ENCODE measurements at regions not wholly inside any gene's neighbourhood (a gene's known extent, or its start where the extent isn't known, plus 50 kb on each side); places are given as distances from the start of the nearest gene placed in this dataset.

DNA sequence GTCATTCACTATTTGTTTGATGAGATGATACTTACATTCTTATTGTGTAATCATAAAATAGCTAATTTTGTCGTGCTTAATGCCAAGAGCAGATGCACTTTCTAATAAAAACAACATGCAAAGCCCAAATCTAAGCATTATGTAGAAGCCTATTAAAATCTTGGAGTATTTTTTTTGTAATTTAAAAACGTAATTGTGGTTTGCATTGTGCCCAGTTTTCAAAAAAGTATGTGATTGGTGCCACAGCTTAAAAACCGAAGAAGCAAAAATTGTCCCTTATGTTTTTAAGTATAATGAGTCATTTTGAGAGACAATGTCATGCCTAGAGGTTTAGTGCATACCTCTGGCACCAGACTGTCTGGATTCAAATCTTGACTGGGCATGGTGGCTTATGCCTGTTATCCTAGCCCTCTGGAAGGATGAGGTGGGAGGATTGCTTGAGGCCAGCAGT lies 464.8 kb upstream of the RGS6 start:
- Histone ChIP-seq H4K20me1 (ENCODE audit: insufficient read depth) (no peaks in the 10 kb centered on the region), H3K27ac (no peak overlapping the region)

GRCh38 chr14:71468701-71469100 lies 463.5 kb upstream of the RGS6 start:
- no peaks in the 10 kb centered on the region for H3K79me2 ChIP-seq (ENCODE audit: insufficient read depth, low read depth)
- no peaks in the 10 kb centered on the region for H3K36me3 ChIP-seq (ENCODE audit: insufficient read depth)
- TF ChIP-seq CTCF (conservative IDR thresholded peaks at IDR 0.05; ENCODE audit: low read depth, low read length), result no peak
- H3K27me3 ChIP-seq (ENCODE audit: insufficient read depth, low read depth), result no peaks in the 10 kb centered on the region
- no peaks in the 10 kb centered on the region for H3K4me1 ChIP-seq (ENCODE audit: low read depth, poor library complexity, severe bottlenecking)
- no peak overlapping the region for H3K27ac ChIP-seq
- no peaks in the 10 kb centered on the region for H4K20me1 ChIP-seq (ENCODE audit: insufficient read depth)
- no peak overlapping the region for H3K4me3 ChIP-seq (IDR thresholded peaks at IDR 0.05; ENCODE audit: insufficient read depth, low read depth, low read length)
- no peak overlapping the region for H3K4me2 ChIP-seq
- H2AFZ ChIP-seq (ENCODE audit: low read depth), result no peak overlapping the region
- no peak overlapping the region for H3K9ac ChIP-seq

More for the DNA sequence above, 464.8 kb upstream of the RGS6 start:
- TF ChIP-seq CTCF (conservative IDR thresholded peaks at IDR 0.05; ENCODE audit: low read depth, low read length), result no peak
- H3K9ac ChIP-seq, result no peak overlapping the region
- no peaks in the 10 kb centered on the region for H3K36me3 ChIP-seq (ENCODE audit: insufficient read depth)
- H3K27me3 ChIP-seq (ENCODE audit: insufficient read depth, low read depth), result no peaks in the 10 kb centered on the region
- H3K4me2 ChIP-seq, result no peak overlapping the region
- H3K4me1 ChIP-seq (ENCODE audit: low read depth, poor library complexity, severe bottlenecking), result no peaks in the 10 kb centered on the region
- no peaks in the 10 kb centered on the region for H3K79me2 ChIP-seq (ENCODE audit: insufficient read depth, low read depth)
- no peak overlapping the region for H2AFZ ChIP-seq (ENCODE audit: low read depth)
- no peak overlapping the region for H3K4me3 ChIP-seq (IDR thresholded peaks at IDR 0.05; ENCODE audit: insufficient read depth, low read depth, low read length)

DNA sequence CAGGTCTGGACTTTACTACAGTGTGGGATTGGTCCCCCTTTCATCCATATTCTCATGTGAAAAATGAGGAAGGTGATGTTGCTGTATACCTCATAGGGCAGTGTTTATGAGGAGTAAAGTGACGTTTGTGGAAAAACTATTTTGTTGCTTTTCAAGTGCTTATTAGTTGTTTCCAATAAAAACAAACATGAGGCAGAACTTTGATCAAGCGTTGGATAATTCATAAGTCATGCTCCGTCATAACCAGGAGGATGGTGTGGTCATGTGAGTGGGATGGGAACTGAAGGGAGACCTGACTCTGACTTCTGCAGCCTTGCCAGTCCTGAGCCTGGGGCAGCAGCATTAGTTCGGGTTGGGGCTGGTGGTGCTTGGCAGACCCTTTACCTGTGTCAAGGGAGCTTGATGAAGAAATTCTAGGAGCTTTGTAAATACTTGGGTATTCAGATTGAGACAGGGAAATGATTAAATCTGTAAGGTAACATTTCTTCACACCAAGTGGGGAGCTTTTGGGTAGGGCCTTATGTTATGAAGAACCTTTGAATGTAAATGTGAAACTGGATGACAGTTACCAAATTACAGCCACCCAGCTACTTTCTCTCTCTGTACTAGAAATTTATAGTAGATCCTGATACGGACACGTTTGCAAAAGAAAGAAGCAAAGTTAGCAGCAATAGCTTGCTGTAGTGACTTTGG lies 462.4 kb upstream of the RGS6 start:
- no peak overlapping the region for H3K4me2 ChIP-seq
- H3K79me2 ChIP-seq (ENCODE audit: insufficient read depth, low read depth), result no peaks in the 10 kb centered on the region
- H3K4me3 ChIP-seq (IDR thresholded peaks at IDR 0.05; ENCODE audit: insufficient read depth, low read depth, low read length), result no peak overlapping the region
- H2AFZ ChIP-seq (ENCODE audit: low read depth), result no peak overlapping the region
- no peak for TF ChIP-seq CTCF (conservative IDR thresholded peaks at IDR 0.05; ENCODE audit: low read depth, low read length)
- H3K9ac ChIP-seq, result no peak overlapping the region
- H3K27me3 ChIP-seq (ENCODE audit: insufficient read depth, low read depth), result no peaks in the 10 kb centered on the region
- no peaks in the 10 kb centered on the region for H3K4me1 ChIP-seq (ENCODE audit: low read depth, poor library complexity, severe bottlenecking)
- no peaks in the 10 kb centered on the region for H3K36me3 ChIP-seq (ENCODE audit: insufficient read depth)
- no peaks in the 10 kb centered on the region for H4K20me1 ChIP-seq (ENCODE audit: insufficient read depth)
- H3K27ac ChIP-seq, result no peak overlapping the region

DNA sequence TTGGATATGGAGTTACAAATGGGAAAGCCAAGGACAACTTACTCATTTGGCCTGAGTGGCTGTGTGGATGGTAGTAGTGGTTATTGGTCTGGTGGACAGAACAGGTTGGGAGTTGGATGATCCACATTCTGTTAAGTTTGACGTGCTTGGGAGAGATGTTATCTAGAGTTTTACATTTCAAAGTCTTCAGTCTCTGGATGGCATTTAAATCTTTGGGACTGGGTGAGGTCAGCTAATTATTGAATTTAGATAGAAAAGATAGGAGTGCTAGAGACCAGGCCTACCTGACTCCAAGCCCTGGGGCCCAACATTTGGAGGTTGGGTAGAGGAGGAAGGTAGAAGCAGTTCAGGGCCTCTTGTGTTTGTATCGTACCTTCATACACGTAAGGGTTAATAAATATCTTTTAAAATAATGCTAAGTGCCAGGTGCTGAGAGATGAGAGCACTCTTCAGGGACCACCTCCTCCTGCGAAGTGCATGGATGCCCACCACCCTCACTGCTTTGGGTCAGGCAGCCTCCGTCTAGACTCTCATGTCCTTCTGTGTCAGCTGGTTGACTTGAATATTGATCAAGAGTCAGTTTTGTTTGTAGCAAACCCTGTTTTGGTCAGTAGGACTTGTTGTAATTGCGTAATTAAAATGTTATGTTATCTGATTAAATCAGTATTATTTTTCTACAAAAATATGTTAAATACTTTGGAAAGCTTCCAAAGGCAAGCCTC lies 460.4 kb upstream of the RGS6 start:
- Histone ChIP-seq H3K9ac (no peak overlapping the region), H3K4me3 (IDR thresholded peaks at IDR 0.05; ENCODE audit: insufficient read depth, low read depth, low read length) (no peak overlapping the region), H2AFZ (ENCODE audit: low read depth) (no peak overlapping the region), H3K79me2 (ENCODE audit: insufficient read depth, low read depth) (no peaks in the 10 kb centered on the region), H4K20me1 (ENCODE audit: insufficient read depth) (no peaks in the 10 kb centered on the region), H3K36me3 (ENCODE audit: insufficient read depth) (no peaks in the 10 kb centered on the region), H3K4me1 (ENCODE audit: low read depth, poor library complexity, severe bottlenecking) (no peaks in the 10 kb centered on the region), H3K27ac (no peak overlapping the region), H3K4me2 (no peak overlapping the region), H3K27me3 (ENCODE audit: insufficient read depth, low read depth) (no peaks in the 10 kb centered on the region)
- no peak for TF ChIP-seq CTCF (conservative IDR thresholded peaks at IDR 0.05; ENCODE audit: low read depth, low read length)
